KG1 (cell line): ENCODE measurements at regions not wholly inside any gene's neighbourhood (a gene's known extent, or its start where the extent isn't known, plus 50 kb on each side); places are given as distances from the start of the nearest gene placed in this dataset.

ENCODE experiments used
- DNase-seq: peaks from one replicate; lab custom pipeline; 2025; lab: John Stamatoyannopoulos, UW

- DNase-seq = no peak
Observed at GRCh38 chr3:10583798-10584708, 78.7 kb upstream of the ATP2B2 start.

GRCh38 chr3:10585945-10586344 lies 80.6 kb upstream of the ATP2B2 start:
- DNase-seq = no peak

- peak; percentile 4 for DNase-seq
Observed at GRCh38 chr3:10594915-10595314, 89.5 kb upstream of the ATP2B2 start.

GRCh38 chr3:10596746-10597448 lies 91.5 kb upstream of the ATP2B2 start:
- no peak for DNase-seq

- no peak for DNase-seq
Observed at GRCh38 chr3:10597733-10598132, 92.3 kb upstream of the ATP2B2 start.

GRCh38 chr3:10599017-10599416 lies 93.6 kb upstream of the ATP2B2 start:
- DNase-seq = no peak

GRCh38 chr3:10599444-10599843 lies 94.1 kb upstream of the ATP2B2 start:
- DNase-seq = no peak

GRCh38 chr3:10600296-10600714 lies 94.9 kb upstream of the ATP2B2 start:
- no peak for DNase-seq

- no peak for DNase-seq
Observed at GRCh38 chr3:10600726-10601125, 95.3 kb upstream of the ATP2B2 start.

- DNase-seq = no peak
Observed at GRCh38 chr3:10601151-10601856, 95.9 kb upstream of the ATP2B2 start.

GRCh38 chr3:10601857-10602230 lies 96.5 kb upstream of the ATP2B2 start:
- DNase-seq = no peak

GRCh38 chr3:10602271-10602670 lies 96.9 kb upstream of the ATP2B2 start:
- no peak for DNase-seq

GRCh38 chr3:10602769-10603768 lies 97.7 kb upstream of the ATP2B2 start:
- DNase-seq = no peak

- no peak for DNase-seq
Observed at GRCh38 chr3:10609134-10609533, 103.7 kb upstream of the ATP2B2 start.

- DNase-seq = no peak
Observed at GRCh38 chr3:10614168-10614567, 108.8 kb upstream of the ATP2B2 start.

- DNase-seq = no peak
Observed at GRCh38 chr3:10615715-10616114, 110.3 kb upstream of the ATP2B2 start.

GRCh38 chr3:10616321-10616720 lies 110.9 kb upstream of the ATP2B2 start:
- DNase-seq = no peak

- no peak for DNase-seq
Observed at GRCh38 chr3:10619989-10620832, 114.8 kb upstream of the ATP2B2 start.

- DNase-seq = no peak
Observed at GRCh38 chr3:10620833-10621082, 115.4 kb upstream of the ATP2B2 start.

GRCh38 chr3:10623578-10624275 lies 118.3 kb upstream of the ATP2B2 start:
- DNase-seq = no peak
